GM23338 (cell line): ENCODE measurements at regions not wholly inside any gene's neighbourhood (a gene's known extent, or its start where the extent isn't known, plus 50 kb on each side); places are given as distances from the start of the nearest gene placed in this dataset.

ENCODE experiments used
- ATAC-seq: fragments of 200-7000 bp; cut with Tn5 transposase; 3 replicates; pipeline ENCODE4 v1.9.1; 2020
- DNase-seq: peaks from one replicate; pipeline ENCODE4 v3.0.0-alpha.2; 2015; ENCODE audit warnings: low spot score
- H2AFZ ChIP-seq: fragments of 200-600 bp; sonication (generic); 2 replicates; pipeline ENCODE4 v1.8.0; 2016; ENCODE audit warnings: antibody characterized with exemption, mild to moderate bottlenecking, moderate library complexity
- H3F3A ChIP-seq: fragments of 200-600 bp; sonication (generic); replicated peaks from 2 replicates; pipeline ENCODE4 v1.8.0; 2017; ENCODE audit warnings: antibody characterized with exemption, mixed run types, low read depth
- H3K27ac ChIP-seq: fragments of 200-600 bp; sonication (generic); 2 replicates; pipeline ENCODE4 v1.6.1; 2016; ENCODE audit warnings: low read depth
- H3K27me3 ChIP-seq: fragments of 200-600 bp; sonication (generic); 2 replicates; pipeline ENCODE4 v1.8.0; 2016; ENCODE audit warnings: mild to moderate bottlenecking, mixed run types, moderate library complexity; ENCODE audit not compliant: insufficient read depth
- H3K36me3 ChIP-seq: fragments of 200-600 bp; sonication (generic); 2 replicates; pipeline ENCODE4 v1.8.0; 2016; ENCODE audit warnings: mild to moderate bottlenecking; ENCODE audit not compliant: insufficient read depth
- H3K4me1 ChIP-seq: fragments of 200-600 bp; sonication (generic); 2 replicates; pipeline ENCODE4 v1.8.0; 2016; ENCODE audit warnings: mild to moderate bottlenecking, moderate library complexity; ENCODE audit not compliant: insufficient read depth
- H3K4me2 ChIP-seq: fragments of 200-600 bp; sonication (generic); 2 replicates; pipeline ENCODE4 v1.7.1; 2017; ENCODE audit warnings: mixed run types
- H3K4me3 ChIP-seq: fragments of 200-600 bp; sonication (generic); 2 replicates; pipeline ENCODE4 v1.6.1; 2016; ENCODE audit warnings: mixed run types
- H3K79me2 ChIP-seq: fragments of 200-600 bp; sonication (generic); replicated peaks from 2 replicates; pipeline ENCODE4 v1.8.0; 2017; ENCODE audit warnings: mild to moderate bottlenecking; ENCODE audit not compliant: insufficient read depth
- H3K9me2 ChIP-seq: fragments of 200-600 bp; sonication (generic); 2 replicates; pipeline ENCODE4 v1.8.0; 2017; ENCODE audit not compliant: insufficient read depth
- H4K20me1 ChIP-seq: fragments of 200-600 bp; sonication (generic); replicated peaks from 2 replicates; pipeline ENCODE4 v1.8.0; 2017; ENCODE audit warnings: mild to moderate bottlenecking; ENCODE audit not compliant: insufficient read depth
- H3K27ac Mint-ChIP-seq: 2 replicates; pipeline ENCODE4 v1.8.0; 2020; ENCODE audit warnings: inconsistent platforms, mild to moderate bottlenecking, moderate library complexity, mixed read lengths
- H3K27me3 Mint-ChIP-seq: 3 replicates; pipeline ENCODE4 v1.8.0; 2022; ENCODE audit warnings: low read depth, mild to moderate bottlenecking, moderate library complexity, mixed read lengths, inconsistent platforms; ENCODE audit not compliant: insufficient read depth, poor library complexity
- H3K36me3 Mint-ChIP-seq: 3 replicates; pipeline ENCODE4 v1.8.0; 2021; ENCODE audit warnings: low read depth, mild to moderate bottlenecking, inconsistent platforms, moderate library complexity, mixed read lengths
- H3K4me1 Mint-ChIP-seq: 3 replicates; pipeline ENCODE4 v1.8.0; 2020; ENCODE audit warnings: mild to moderate bottlenecking, inconsistent platforms, mixed read lengths
- H3K4me3 Mint-ChIP-seq: 3 replicates; pipeline ENCODE4 v1.8.0; 2021; ENCODE audit warnings: moderate library complexity, mild to moderate bottlenecking, inconsistent platforms, mixed read lengths
- H3K9me3 Mint-ChIP-seq: 3 replicates; pipeline ENCODE4 v1.8.0; 2020; ENCODE audit warnings: moderate library complexity, mild to moderate bottlenecking, inconsistent platforms, mixed read lengths
- CREB1 ChIP-seq: fragments of 250-450 bp; sonication (Bioruptor Pico); IDR thresholded peaks from 2 replicates; pipeline ENCODE4 v1.5.0; 2020; ENCODE audit warnings: low read depth, mild to moderate bottlenecking, moderate library complexity
- EZH2 ChIP-seq: fragments of 200-600 bp; sonication (generic); IDR thresholded peaks from one replicate; pipeline ENCODE4 v1.8.0; 2017; ENCODE audit warnings: antibody characterized with exemption, mild to moderate bottlenecking, low read depth; ENCODE audit not compliant: unreplicated experiment
- JUNB ChIP-seq: IDR thresholded peaks from one replicate; pipeline ENCODE4 v1.6.1; 2016; ENCODE audit warnings: antibody characterized with exemption; ENCODE audit not compliant: unreplicated experiment
- NANOG ChIP-seq: IDR thresholded peaks from 2 replicates; pipeline ENCODE4 v1.6.1; 2016; ENCODE audit warnings: antibody characterized with exemption, borderline replicate concordance
- STAT1 ChIP-seq: IDR thresholded peaks from one replicate; pipeline ENCODE4 v1.6.1; 2016; ENCODE audit warnings: antibody characterized with exemption; ENCODE audit not compliant: unreplicated experiment
- ZNF331 ChIP-seq: fragments of 250-450 bp; sonication (Bioruptor Pico); IDR thresholded peaks from 2 replicates; pipeline ENCODE4 v1.5.0; 2020; ENCODE audit warnings: low read depth, mild to moderate bottlenecking, moderate library complexity
- TF ChIP-seq, protein P1 (sequence below): IDR thresholded peaks from 2 replicates; pipeline ENCODE4 v1.6.1; 2016; ENCODE audit warnings: antibody characterized with exemption
- TF ChIP-seq, protein P2 (sequence below): IDR thresholded peaks from one replicate; pipeline ENCODE4 v1.6.1; 2018; ENCODE audit warnings: antibody characterized with exemption; ENCODE audit not compliant: unreplicated experiment
- TF ChIP-seq, protein P3 (sequence below), 2 experiments: fragments of 200-600 bp in 1 of 2; sonication (generic) in 1 of 2; conservative IDR thresholded peaks; 2 replicates each; pipeline versions ENCODE4 v1.5.1 to v1.6.1; 2016 to 2017; ENCODE audit warnings: antibody characterized with exemption in 2 of 2, low read depth in 2 of 2, mild to moderate bottlenecking in 2 of 2, moderate library complexity in 1 of 2

DNA sequence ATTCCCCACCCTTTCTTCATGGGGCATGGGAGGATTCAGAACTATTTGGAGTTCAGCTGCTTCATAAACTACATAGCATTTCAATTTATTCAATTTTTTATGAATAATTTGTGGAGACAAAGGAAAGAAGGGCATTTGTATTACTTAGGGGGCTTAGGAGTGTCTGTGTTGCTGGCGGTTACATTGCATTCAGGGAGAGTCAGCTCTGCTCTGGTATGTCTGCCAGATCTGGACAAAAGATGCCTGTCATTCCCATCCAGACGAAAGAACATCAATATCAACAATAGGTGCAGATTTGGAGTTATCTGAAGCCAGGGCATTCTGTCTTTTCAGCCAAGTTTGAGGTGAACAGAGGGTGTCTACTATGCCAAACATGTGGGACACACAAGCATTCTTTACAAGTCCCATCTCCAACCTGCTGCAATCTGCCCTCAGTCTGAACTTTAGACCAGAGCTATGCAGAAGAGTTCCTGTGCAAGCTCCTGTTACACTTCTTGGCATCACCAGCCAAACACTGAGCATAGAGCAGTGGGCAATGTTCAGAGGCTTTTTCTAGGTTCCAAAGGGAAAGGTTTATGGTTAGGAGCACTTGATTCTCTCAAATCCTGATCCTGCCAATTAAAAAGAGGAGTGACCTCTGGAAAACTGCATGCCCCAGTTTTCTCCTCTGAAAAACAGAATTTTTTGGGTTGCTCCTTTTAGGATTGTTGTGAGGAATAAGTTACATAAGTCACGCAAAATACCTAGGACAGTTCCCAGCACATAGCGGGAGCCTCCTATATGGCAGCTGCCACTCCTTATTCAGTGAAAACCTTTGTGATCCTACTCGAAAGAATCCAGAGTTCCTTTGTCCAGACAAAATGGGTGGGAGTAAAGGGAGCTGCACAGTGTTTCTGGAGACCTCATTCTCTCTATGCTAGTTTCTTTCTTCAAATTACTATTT, 719.5 kb upstream of the SLIT2 start:
- DNase-seq (no peak), ATAC-seq (no peak)
- Histone ChIP-seq H3K9me2 (no peaks in the 10 kb centered on the region), H3K4me3 (no peak overlapping the region), H3K27me3 (no peaks in the 10 kb centered on the region), H3K79me2 (no peaks in the 10 kb centered on the region), H3K4me1 (no peaks in the 10 kb centered on the region), H3K27ac (no peak overlapping the region), H2AFZ (no peak overlapping the region), H3K36me3 (no peaks in the 10 kb centered on the region), H3F3A (no peaks in the 10 kb centered on the region), H4K20me1 (no peaks in the 10 kb centered on the region), H3K4me2 (no peak overlapping the region)
- Mint-ChIP-seq H3K27me3 (no peaks in the 10 kb centered on the region), H3K9me3 (no peaks in the 10 kb centered on the region), H3K36me3 (no peaks in the 10 kb centered on the region), H3K4me3 (no peak overlapping the region), H3K27ac (no peak overlapping the region), H3K4me1 (no peaks in the 10 kb centered on the region)
- TF ChIP-seq JUNB: no peak
- TF ChIP-seq, protein P1, sequence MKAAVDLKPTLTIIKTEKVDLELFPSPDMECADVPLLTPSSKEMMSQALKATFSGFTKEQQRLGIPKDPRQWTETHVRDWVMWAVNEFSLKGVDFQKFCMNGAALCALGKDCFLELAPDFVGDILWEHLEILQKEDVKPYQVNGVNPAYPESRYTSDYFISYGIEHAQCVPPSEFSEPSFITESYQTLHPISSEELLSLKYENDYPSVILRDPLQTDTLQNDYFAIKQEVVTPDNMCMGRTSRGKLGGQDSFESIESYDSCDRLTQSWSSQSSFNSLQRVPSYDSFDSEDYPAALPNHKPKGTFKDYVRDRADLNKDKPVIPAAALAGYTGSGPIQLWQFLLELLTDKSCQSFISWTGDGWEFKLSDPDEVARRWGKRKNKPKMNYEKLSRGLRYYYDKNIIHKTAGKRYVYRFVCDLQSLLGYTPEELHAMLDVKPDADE: no peak
- TF ChIP-seq ZNF331 (CRISPR knock-in tag): no peak
- TF ChIP-seq, protein P2, sequence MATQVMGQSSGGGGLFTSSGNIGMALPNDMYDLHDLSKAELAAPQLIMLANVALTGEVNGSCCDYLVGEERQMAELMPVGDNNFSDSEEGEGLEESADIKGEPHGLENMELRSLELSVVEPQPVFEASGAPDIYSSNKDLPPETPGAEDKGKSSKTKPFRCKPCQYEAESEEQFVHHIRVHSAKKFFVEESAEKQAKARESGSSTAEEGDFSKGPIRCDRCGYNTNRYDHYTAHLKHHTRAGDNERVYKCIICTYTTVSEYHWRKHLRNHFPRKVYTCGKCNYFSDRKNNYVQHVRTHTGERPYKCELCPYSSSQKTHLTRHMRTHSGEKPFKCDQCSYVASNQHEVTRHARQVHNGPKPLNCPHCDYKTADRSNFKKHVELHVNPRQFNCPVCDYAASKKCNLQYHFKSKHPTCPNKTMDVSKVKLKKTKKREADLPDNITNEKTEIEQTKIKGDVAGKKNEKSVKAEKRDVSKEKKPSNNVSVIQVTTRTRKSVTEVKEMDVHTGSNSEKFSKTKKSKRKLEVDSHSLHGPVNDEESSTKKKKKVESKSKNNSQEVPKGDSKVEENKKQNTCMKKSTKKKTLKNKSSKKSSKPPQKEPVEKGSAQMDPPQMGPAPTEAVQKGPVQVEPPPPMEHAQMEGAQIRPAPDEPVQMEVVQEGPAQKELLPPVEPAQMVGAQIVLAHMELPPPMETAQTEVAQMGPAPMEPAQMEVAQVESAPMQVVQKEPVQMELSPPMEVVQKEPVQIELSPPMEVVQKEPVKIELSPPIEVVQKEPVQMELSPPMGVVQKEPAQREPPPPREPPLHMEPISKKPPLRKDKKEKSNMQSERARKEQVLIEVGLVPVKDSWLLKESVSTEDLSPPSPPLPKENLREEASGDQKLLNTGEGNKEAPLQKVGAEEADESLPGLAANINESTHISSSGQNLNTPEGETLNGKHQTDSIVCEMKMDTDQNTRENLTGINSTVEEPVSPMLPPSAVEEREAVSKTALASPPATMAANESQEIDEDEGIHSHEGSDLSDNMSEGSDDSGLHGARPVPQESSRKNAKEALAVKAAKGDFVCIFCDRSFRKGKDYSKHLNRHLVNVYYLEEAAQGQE: no peak
- TF ChIP-seq, protein P3, sequence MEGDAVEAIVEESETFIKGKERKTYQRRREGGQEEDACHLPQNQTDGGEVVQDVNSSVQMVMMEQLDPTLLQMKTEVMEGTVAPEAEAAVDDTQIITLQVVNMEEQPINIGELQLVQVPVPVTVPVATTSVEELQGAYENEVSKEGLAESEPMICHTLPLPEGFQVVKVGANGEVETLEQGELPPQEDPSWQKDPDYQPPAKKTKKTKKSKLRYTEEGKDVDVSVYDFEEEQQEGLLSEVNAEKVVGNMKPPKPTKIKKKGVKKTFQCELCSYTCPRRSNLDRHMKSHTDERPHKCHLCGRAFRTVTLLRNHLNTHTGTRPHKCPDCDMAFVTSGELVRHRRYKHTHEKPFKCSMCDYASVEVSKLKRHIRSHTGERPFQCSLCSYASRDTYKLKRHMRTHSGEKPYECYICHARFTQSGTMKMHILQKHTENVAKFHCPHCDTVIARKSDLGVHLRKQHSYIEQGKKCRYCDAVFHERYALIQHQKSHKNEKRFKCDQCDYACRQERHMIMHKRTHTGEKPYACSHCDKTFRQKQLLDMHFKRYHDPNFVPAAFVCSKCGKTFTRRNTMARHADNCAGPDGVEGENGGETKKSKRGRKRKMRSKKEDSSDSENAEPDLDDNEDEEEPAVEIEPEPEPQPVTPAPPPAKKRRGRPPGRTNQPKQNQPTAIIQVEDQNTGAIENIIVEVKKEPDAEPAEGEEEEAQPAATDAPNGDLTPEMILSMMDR (conservative IDR thresholded peaks at IDR 0.05; ENCODE audit: low read depth in 2 of 2): no peak
- TF ChIP-seq STAT1: no peak
- no peak for TF ChIP-seq NANOG

DNA sequence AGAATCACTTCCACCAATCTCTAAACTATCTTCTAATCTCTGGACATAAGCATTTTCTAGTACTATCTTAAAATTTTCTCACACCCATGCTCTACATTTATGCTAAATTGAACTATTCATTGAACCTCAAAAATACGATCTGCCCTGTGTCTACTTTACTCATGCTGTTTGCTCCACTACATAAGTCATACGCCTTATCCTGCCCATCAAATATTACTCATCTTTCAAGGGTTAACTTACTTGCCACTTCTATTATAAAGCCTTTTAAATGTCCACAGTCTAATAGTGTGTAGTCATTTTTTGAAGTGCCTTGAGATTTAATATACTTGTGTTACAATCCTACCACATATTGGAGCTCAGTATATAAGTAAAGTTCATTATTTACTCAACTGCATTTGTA, 727.7 kb upstream of the SLIT2 start:
- H3K4me1 Mint-ChIP-seq: no peaks in the 10 kb centered on the region
- ATAC-seq (no peak), DNase-seq (no peak)
- H3K36me3 Mint-ChIP-seq: no peaks in the 10 kb centered on the region
- H3K4me1 ChIP-seq: no peaks in the 10 kb centered on the region
- H3K79me2 ChIP-seq: no peaks in the 10 kb centered on the region
- H3K27me3 ChIP-seq: no peaks in the 10 kb centered on the region
- no peak overlapping the region for H3K4me2 ChIP-seq
- H4K20me1 ChIP-seq: no peaks in the 10 kb centered on the region
- no peak overlapping the region for H3K4me3 ChIP-seq
- H2AFZ ChIP-seq: no peak overlapping the region
- no peaks in the 10 kb centered on the region for H3K36me3 ChIP-seq
- no peaks in the 10 kb centered on the region for H3K9me2 ChIP-seq
- no peak overlapping the region for H3K27ac ChIP-seq
- H3F3A ChIP-seq: no peaks in the 10 kb centered on the region
- H3K27ac Mint-ChIP-seq: no peak overlapping the region
- no peaks in the 10 kb centered on the region for H3K27me3 Mint-ChIP-seq
- H3K4me3 Mint-ChIP-seq: no peak overlapping the region
- no peaks in the 10 kb centered on the region for H3K9me3 Mint-ChIP-seq
- TF ChIP-seq, protein P3 (conservative IDR thresholded peaks at IDR 0.05; ENCODE audit: low read depth in 2 of 2): no peak
- no peak for TF ChIP-seq CREB1 (CRISPR knock-in tag)
- no peak for TF ChIP-seq EZH2
